GM21717 (cell line): ENCODE measurements at regions not wholly inside any gene's neighbourhood (a gene's known extent, or its start where the extent isn't known, plus 50 kb on each side); places are given as distances from the start of the nearest gene placed in this dataset.

ENCODE experiments used
- ATAC-seq: cut with Tn5 transposase; IDR thresholded peaks from one replicate; pipeline ENCODE4 v1.9.1; 2021; ENCODE audit warnings: mild to moderate bottlenecking, moderate library complexity; ENCODE audit not compliant: unreplicated experiment

DNA sequence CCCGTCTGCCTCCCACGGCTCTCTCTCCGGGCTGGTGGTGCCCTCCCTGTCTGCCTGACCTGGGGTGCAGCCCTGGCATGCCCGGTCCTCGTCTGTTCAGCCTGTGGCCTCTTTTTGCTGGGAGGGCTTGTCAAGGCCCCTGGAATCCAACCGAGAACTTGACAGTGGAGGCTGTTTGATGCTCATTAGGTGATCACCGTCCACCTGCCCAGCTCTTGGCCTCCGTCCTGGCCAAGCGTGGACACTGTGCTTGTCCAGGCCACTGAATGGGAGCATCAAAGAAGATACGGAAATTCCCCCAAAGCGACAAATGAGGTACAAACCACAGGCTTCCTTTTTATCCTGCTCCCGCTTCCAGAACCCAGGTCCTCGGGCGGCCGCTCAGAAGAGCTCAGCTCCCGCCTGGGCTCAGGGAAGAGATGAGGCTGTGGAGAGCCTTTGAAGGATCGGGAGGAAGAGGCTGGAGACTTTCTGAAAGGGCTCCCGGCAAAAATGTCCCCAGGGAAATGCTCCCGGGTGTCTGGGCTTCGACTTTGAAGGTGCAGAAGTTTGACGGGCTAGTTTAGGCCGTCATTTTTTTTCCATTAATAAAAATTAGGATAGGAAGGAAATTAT is 1273.9 kb downstream of the BRD1 start:
- ATAC-seq = no peak

- no peak for ATAC-seq
These were observed 1274.6 kb downstream of the BRD1 start for GRCh38 chr22:48553119-48553518.

GRCh38 chr22:48551716-48552268 is 1275.9 kb downstream of the BRD1 start:
- ATAC-seq = no peak

- no peak for ATAC-seq
These were observed 1276.6 kb downstream of the BRD1 start for GRCh38 chr22:48551061-48551460.

DNA sequence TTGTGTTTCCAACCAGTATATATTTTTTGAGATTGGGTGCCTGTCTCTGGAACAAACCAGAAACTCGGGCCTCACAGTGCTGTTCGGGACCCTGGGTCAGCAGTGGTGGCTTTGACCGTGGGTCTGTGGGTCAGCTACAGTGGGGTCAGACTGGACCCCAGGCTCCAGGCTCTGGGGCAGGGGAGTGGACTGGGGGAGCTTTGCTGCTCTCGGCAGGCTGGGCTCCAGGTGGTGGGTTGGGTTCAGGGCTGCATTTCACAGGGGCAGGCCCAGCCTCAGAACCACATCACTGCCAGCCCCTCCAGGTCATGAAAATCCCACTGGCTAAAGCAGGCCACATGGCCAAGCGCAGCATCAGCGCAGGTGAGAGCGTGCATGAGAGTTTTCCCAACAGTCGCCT is 1279.3 kb downstream of the BRD1 start:
- ATAC-seq = no peak

- no peak for ATAC-seq
These were observed 1279.7 kb downstream of the BRD1 start for GRCh38 chr22:48547971-48548370.

DNA sequence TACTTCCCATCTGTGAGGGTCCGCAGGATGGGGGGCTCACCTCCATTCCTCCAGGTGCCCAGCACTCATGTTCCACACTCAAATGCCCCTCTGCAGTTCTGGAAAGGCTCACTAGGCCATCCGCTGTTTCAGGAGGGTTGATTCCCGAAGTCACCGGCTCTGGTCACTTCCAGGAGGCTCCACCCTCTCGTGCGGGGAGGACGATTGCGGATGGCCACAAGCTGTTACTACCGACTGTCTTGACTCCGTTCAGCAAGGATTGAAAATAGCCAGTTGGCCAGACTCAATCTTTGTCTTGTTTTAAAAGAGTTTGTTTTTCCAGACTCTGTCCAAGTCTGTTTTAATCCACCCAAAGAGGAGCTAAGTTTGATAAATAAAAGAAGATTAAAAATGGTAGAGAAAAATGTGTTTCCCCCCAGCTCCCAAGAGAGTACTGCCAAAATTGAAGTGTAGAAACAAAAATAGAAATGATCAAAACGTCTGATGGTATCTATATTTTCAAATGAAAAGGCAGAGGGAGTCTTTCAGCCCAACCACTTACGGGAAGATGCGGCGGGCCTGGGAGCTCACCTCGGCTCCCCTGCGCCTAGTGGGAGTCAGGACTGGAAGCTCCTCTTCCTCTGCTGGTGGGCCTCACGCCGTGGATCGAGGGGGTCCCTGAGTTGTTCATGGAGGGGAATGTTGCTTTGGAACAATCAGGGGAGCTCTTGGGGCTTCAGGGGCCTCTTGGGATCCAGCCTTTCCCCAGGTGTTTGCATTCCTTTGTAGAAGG is 1280.8 kb downstream of the BRD1 start:
- ATAC-seq = no peak

DNA sequence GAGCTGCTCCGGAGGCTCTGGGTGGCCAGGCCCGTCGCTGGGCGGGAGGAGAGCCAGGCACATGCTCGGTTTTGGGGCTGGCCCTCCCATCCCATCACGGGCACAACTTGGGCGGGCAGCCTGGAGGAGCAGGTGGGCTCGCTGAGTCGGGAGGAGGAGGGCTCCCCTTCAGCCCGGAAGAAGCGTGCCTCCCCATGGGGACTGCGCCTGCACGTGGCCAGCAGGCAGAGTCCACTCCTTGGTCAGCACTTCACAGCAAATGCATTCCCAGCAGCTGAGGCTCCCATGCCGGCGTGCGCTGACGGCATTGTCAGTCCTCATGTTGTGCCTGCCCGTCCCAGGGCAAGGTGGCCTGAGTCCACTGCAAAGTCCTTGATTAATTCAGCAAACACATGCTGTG is 1281.7 kb downstream of the BRD1 start:
- ATAC-seq = no peak

DNA sequence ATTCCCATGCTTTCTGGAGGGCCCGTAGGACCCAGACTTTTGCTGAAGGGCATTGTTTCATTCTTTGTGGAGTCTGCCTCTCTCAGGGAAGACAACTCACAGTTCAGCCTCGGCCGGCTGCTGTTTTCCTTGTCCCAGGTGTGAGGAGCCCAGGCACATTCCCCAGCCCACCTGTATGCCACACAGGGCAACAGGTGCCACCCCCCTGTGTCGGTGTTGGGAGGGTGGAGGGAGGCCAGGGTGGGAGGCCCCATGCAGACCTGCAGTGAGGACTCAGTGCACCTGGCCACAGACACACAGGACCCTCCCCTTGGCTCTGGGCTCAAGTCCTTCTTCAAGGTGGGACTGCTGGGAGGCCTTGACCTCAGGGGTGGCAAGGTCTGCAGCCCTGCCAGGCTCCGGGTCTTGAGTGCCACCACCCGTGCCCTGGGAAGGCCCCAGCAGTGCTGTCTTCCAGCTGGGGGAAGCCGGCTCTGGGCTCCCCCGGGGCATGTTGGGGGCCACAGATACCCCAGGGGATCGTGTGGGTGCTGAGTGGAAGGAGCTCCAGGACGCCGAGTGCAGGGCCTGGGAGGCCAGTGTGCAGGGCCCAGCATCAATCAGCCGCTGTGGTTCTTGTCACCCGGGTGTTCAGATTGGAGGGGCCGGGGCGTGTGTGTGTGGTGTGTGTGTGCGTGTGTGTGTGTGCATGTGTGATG is 1286.1 kb downstream of the BRD1 start:
- ATAC-seq = no peak

DNA sequence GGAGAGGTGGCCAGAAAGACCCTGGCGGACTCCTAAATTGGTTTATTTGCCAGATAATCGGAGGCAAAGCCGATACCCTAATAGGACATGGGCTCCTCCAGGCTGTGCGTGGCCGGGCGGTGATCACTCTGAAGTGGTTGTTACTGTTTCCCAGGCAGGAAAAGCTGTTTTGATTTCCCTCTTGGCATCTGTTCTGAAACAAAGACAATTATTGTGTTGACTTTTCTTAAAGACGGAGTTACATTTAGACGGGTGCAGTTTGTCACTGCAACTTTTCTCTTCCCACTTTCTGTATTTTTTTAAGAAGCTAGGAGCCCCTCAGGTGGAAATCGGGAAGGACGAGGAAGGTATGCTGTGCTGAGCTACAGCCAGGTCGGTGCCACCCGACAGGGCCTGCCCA is 1288.4 kb downstream of the BRD1 start:
- ATAC-seq = no peak

DNA sequence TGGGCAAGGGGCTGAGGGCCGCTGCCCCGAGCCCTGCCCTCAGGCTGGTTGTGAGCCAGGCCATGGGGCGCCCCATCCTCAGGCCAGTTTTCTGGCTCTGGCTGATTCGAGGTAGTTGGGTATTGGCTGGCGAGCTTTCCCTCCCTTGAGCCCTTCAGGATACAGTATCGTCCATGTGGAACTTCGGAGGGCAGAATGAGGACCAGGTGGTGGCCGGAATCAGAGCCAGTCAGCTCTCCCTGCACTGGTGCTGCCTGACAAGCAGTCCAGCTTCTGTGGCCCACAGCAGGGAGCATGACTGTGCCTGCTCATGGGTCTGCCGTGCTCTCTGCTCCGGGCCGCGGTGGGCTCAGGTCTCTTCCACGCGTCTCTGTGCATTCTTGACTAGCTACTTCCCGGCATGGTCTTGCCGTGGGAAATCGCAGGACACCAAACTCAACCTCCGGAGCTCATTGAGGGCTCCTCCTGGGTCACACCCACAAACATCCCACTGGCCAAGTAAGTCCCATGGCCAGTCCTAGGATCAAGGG is 1289.3 kb downstream of the BRD1 start:
- ATAC-seq = no peak

- no peak for ATAC-seq
These were observed 1290.4 kb downstream of the BRD1 start for GRCh38 chr22:48537343-48537680.

DNA sequence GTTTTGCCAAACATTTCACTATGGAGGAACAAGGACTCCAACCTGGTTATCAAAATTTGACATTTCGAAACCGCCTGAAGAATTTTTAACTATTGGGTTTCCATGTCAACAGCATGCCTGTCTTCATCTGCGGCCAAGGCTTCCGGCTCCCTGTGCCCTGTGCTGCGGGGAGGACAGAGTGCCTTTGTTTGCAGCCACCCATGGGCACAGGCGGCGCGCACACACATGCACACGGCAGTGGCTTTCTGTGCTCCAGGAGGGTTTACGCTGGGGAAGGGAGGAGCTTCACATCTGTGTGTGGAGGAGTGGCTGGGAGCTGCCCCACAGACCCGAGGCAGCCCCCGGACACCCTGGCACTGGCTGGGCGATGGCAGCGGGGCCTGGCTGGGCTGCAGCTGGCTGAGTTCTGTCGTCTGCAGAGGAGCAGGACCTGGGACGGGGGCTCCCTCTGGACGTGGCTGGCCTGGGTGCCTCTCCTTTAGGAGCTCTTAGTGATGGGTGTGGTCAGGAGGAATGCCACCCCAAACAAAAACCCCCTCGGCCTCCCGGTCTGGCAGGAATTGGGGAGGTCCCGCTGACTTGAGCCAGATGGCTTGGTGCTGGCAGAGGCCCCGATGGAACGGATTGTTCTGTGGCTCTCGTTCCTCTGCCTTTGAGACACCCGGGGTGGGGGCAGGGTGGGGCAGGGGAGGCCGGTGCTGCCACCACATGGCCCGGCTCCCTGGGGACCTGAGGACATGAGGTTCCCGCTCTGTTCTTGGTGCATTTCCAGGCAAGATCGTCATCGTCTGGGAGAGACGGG is 1290.9 kb downstream of the BRD1 start:
- ATAC-seq = no peak

DNA sequence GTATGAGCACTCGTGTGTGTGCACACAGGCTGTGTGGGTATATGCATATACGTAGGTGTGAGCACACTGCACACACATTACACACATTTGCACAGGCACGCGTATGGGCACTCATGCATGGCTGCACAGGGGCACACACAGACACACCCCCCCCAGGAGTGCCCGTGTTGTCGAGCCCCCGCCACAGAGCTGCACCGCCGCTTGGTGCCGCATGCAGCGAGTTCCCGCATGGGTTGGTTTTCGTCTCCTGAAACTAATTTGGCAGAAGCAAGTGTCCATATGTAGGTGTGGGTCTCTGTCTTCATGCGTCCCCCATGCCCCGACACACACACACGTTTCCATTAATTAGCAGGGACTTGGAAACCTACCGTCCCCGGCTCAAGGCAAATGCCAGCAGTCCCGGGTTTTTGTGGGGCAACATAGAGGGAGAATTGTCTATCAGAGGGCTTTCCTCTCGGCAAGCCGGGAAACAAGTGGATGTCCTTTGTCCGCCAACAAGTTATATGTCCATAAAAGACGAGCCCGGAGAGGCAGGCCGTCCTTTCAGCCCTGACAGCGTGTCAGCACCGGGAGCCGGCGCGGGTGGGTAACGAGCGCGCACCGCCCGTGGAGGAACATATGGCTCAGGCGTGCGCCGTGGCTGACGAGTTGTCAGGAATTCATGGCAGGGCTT is 1291.7 kb downstream of the BRD1 start:
- no peak for ATAC-seq

GRCh38 chr22:48534395-48534958 is 1293.2 kb downstream of the BRD1 start:
- ATAC-seq = no peak

DNA sequence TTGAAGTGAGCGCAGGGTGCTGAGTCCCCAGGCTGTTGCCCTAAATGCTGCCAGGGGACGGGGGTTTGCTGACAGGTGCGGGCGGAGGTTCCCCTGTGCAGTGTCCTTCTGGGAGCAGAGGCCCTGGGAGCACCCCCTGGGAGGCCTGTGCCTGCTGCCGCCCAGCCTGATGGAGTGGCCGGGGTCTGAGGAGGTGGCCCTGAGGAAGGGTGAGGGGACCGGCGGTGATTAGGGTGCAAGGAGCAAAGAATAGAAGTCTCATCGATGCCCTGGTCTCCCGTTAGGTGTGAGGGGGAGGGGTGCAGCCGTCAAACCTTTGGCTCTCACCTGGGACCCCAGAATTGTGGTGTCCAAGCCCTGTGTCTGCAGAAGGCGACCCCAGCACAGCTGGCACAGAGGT is 1294.7 kb downstream of the BRD1 start:
- no peak for ATAC-seq

DNA sequence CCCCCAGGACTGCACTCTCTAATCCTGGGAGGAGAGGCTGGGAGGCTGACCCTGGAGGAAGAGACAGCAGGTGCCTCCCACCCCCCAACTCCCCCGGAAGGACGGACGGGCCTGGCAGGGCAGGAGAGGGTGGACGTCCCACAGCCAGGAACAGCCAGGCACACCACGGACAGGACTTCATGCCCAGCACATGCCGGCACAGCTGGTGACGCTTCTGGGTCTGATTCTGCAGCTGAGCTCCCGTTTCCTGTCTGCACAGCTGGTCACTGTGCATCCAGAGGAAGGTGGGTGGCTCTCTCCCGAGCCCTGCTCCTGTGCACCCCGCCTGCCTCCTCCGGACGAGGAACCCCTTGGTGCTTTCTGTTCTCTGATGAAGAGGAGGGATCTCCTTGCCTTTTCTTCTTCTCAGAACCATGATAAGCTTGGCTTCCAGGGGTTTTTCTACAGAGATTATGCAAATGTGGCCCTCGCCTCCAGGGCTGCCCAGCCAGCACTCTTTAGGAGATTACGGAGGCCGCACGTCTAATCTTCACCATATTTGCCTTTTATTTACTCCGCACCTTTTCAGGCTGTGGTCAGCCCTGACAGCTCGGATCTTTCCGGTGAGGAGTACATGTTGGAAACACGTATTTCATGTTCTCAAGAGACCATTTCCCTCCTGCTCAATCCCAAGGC is 1295.8 kb downstream of the BRD1 start:
- ATAC-seq = no peak

DNA sequence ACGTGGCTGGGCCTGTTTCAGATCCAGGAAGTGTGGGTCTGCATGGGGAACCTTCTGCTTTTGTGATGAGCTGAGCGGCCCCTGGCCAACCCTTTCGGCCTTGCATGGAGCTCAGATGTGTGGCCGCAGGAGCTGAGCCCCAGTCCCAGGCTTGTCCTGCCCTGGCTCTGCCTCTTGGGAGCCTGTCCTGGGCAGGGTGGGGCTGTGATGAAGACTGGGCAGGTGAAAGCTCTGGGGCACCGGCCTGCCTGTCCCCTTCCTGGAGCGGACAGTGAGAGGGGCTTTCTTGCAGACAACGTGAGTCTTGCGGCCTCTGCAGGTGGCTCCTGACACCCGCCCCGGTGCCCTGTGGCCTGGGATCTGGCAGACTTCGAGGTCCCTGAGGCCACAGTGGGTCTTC is 1296.6 kb downstream of the BRD1 start:
- no peak for ATAC-seq

DNA sequence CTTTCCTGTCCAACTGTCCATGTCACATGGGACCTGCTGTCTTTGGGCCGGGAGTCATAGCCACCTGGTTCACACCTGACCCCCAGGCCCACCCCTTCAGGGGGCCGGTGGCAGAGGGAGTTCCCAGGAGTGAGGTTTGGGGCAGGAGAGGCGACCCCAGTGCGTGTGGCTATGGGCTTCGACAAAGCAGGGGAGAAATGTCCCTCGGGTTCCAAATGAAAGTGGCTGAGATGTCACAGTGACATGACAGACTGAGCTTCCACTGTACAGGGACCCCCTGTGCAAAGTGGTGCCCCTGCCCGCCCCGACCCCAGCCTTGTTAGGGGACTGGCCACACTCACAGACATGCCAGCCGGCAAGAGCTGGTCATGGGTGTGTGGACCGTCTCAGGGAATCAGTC is 1297.0 kb downstream of the BRD1 start:
- no peak for ATAC-seq
